ENCODE measurements at regions not wholly inside any gene's neighbourhood (a gene's known extent, or its start where the extent isn't known, plus 50 kb on each side); places are given as distances from the start of the nearest gene placed in this dataset.

DNA sequence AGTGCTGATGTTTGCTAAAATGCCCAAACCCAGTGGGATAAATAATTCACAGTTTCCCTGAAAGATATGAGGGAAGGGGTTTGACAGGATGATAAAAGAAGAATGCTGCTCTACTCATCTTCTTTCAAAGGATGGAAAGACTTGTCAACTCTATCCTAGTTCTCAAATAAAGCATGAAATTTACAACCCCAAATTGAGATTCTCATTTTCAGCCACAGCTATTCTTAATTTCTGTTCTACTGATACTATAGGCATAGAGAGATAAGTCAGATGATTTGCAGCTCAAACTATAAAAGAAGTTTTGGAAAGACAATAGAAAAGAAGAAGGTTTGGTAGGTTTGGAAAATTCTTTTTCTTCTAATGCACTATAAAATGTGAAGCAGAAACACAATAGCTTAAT is 542.6 kb downstream of the CSNK1G3 start:
- TF ChIP-seq CTCF (conservative IDR thresholded peaks at IDR 0.05; ENCODE audit: low read depth, low read length), result no peak
- H3K4me2 ChIP-seq, result peak overlapping the region; percentile 46
- no peak overlapping the region for H3K27ac ChIP-seq

DNA sequence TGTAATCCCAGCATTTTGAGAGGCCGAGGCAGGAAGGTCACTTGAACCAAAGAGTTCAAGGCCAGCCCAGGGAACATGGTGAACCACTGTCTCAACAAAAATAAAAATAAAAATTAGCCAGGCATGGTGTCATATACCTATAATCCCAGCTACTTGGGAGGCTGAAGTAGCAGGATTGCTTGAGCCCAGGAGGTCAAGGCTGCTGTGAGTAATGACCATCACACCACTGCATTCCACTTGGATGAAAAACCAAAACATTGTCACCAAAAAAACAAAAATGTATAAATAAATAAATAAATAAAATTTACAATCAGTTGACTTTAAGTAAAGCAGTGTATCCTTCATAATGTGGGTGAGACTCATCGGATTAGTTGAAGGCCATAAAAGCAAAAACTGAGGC is 541.4 kb downstream of the CSNK1G3 start:
- Histone ChIP-seq H3K27me3 (ENCODE audit: insufficient read depth, low read depth) (no peaks in the 10 kb centered on the region), H3K79me2 (ENCODE audit: insufficient read depth, low read depth) (no peaks in the 10 kb centered on the region), H3K4me1 (ENCODE audit: low read depth, poor library complexity, severe bottlenecking) (peaks cover 42% of the 10 kb centered on the region), H4K20me1 (ENCODE audit: insufficient read depth) (no peaks in the 10 kb centered on the region), H3K4me3 (IDR thresholded peaks at IDR 0.05; ENCODE audit: insufficient read depth, low read depth, low read length) (no peak overlapping the region), H3K4me2 (no peak overlapping the region), H3K9ac (no peak overlapping the region), H2AFZ (ENCODE audit: low read depth) (no peak overlapping the region), H3K36me3 (ENCODE audit: insufficient read depth) (no peaks in the 10 kb centered on the region), H3K27ac (no peak overlapping the region)
- TF ChIP-seq CTCF (conservative IDR thresholded peaks at IDR 0.05; ENCODE audit: low read depth, low read length), result no peak

More for the DNA sequence above, 542.6 kb downstream of the CSNK1G3 start:
- H3K4me1 ChIP-seq (ENCODE audit: low read depth, poor library complexity, severe bottlenecking), result peaks cover 42% of the 10 kb centered on the region
- no peak overlapping the region for H2AFZ ChIP-seq (ENCODE audit: low read depth)
- H3K27me3 ChIP-seq (ENCODE audit: insufficient read depth, low read depth), result no peaks in the 10 kb centered on the region
- H3K36me3 ChIP-seq (ENCODE audit: insufficient read depth), result no peaks in the 10 kb centered on the region
- H3K9ac ChIP-seq, result no peak overlapping the region
- no peaks in the 10 kb centered on the region for H4K20me1 ChIP-seq (ENCODE audit: insufficient read depth)
- no peaks in the 10 kb centered on the region for H3K79me2 ChIP-seq (ENCODE audit: insufficient read depth, low read depth)
- no peak overlapping the region for H3K4me3 ChIP-seq (IDR thresholded peaks at IDR 0.05; ENCODE audit: insufficient read depth, low read depth, low read length)

DNA sequence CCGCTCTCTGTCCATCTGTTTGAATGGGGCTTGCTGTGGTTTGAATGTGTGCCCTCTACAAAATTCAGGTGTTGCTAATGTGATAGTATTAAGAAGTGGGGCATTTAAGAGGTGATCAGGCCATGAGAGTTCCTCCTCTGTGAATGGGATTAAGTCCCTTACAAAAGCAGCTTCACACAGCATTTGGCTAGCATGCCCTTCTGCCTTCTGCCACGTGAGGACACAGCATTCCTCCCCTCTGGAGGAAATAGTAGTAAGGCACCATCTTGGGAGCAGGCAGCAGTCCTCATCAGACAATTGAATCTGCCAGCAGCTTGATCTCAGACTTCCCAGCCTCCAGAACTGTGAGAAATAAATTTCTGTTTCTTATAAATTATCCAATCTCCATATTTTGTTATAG is 540.2 kb downstream of the CSNK1G3 start:
- H3K4me2 ChIP-seq, result no peak overlapping the region
- H3K36me3 ChIP-seq (ENCODE audit: insufficient read depth), result no peaks in the 10 kb centered on the region
- no peaks in the 10 kb centered on the region for H4K20me1 ChIP-seq (ENCODE audit: insufficient read depth)
- no peaks in the 10 kb centered on the region for H3K27me3 ChIP-seq (ENCODE audit: insufficient read depth, low read depth)
- H3K4me3 ChIP-seq (IDR thresholded peaks at IDR 0.05; ENCODE audit: insufficient read depth, low read depth, low read length), result no peak overlapping the region
- H3K4me1 ChIP-seq (ENCODE audit: low read depth, poor library complexity, severe bottlenecking), result peaks cover 33% of the 10 kb centered on the region
- no peak overlapping the region for H3K27ac ChIP-seq
- no peak overlapping the region for H3K9ac ChIP-seq
- no peaks in the 10 kb centered on the region for H3K79me2 ChIP-seq (ENCODE audit: insufficient read depth, low read depth)
- no peak overlapping the region for H2AFZ ChIP-seq (ENCODE audit: low read depth)
- no peak for TF ChIP-seq CTCF (conservative IDR thresholded peaks at IDR 0.05; ENCODE audit: low read depth, low read length)

- Histone ChIP-seq H3K4me3 (IDR thresholded peaks at IDR 0.05; ENCODE audit: insufficient read depth, low read depth, low read length) (no peak overlapping the region), H3K27me3 (ENCODE audit: insufficient read depth, low read depth) (no peaks in the 10 kb centered on the region), H3K79me2 (ENCODE audit: insufficient read depth, low read depth) (no peaks in the 10 kb centered on the region), H3K4me2 (no peak overlapping the region), H3K4me1 (ENCODE audit: low read depth, poor library complexity, severe bottlenecking) (peaks cover 15% of the 10 kb centered on the region), H2AFZ (ENCODE audit: low read depth) (no peak overlapping the region), H3K9ac (no peak overlapping the region), H3K36me3 (ENCODE audit: insufficient read depth) (no peaks in the 10 kb centered on the region), H4K20me1 (ENCODE audit: insufficient read depth) (no peaks in the 10 kb centered on the region), H3K27ac (no peak overlapping the region)
- no peak for TF ChIP-seq CTCF (conservative IDR thresholded peaks at IDR 0.05; ENCODE audit: low read depth, low read length)
These were observed 538.3 kb downstream of the CSNK1G3 start for GRCh38 chr5:124050120-124050770.
